Epithelial cell of prostate (primary cell): ENCODE measurements at regions not wholly inside any gene's neighbourhood (a gene's known extent, or its start where the extent isn't known, plus 50 kb on each side); places are given as distances from the start of the nearest gene placed in this dataset.
A peak's percentile ranks its signal among the peaks of the same experiment; 100 is the strongest.

Source experiments
- DNase-seq: peaks from one replicate; pipeline ENCODE4 v3.0.0-alpha.2; 2011; ENCODE audit warnings: low read depth, low spot score
- H3K27ac ChIP-seq: fragments of 450-650 bp; 2 replicates; pipeline ENCODE4 v1.5.1; 2017; ENCODE audit warnings: mild to moderate bottlenecking

DNA sequence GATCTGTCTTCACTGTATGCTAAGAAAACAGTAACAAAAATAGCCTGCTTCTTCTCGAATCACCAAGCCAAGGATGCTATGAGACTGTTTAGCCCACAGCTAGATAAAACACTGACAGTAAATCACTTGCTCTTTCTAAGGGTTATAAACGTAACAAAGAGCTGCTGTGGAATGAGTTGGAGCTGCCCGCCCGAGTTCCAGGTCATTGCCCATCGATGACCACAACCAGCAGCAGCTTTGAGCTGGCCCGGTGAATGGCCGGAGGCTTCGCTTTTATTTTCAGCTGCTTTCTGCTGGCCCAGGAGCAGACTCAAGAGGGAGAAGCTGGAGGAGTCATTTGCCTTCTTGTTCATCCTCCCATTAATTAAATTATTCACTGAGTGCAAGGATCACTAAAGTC, 82.2 kb upstream of the CDH4 start:
- DNase-seq, result no peak
- H3K27ac ChIP-seq, result no peak overlapping the region

DNA sequence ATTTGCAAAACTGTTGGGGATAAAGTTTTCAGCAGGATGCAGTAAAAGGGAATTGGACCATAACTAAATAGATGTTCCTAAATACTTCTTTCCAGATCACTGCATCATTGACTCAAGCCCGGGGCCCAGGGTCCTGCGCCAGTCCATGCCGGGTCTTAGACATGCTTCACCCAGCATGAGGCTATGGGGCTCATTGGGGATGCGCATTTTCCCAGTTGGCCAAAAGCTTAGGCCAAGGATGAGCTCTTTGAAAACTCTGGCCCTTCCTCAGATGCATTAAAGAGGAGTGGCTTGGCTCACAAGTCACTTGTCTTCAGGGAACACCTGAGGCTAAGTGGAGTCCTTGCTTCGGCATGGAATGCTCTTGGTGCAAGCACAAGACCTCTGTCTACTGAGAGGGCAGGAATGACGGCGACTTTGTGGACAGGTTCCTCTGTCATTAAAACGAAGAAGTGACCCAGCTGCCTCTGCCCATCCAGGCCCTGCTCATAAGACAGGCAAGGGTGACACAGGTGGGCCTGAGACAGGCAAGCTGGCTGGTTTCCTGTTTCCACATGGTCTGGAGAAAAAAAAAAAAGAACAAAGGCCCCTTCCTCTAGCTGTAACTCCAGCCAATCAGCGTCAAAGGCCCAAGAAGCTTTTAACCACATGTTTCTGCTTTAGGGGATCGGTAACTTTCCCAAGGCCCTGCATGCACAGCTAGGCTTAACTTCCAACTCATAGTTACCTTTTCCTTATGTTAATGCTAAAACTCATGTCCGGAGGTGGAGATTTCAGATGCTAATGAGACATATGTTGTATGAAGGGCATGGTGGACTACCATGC, 81.4 kb upstream of the CDH4 start:
- H3K27ac ChIP-seq, result no peak overlapping the region
- DNase-seq, result no peak

DNA sequence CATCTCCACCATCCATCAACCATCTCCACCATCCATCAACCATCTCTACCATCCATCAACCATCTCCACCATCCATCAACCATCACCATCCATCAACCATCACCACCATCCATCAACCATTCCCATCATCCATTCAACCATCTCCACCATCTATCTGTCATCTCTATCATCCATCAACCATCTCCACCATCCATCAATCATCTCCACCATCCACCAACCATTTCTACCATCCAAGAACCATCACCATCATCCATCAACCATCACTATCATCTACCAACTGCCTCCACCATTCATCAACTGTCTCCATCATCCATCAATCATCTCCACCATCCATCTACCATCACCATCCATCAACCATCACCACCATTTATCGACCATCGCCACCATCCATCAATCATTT, 78.8 kb upstream of the CDH4 start:
- DNase-seq, result no peak

DNA sequence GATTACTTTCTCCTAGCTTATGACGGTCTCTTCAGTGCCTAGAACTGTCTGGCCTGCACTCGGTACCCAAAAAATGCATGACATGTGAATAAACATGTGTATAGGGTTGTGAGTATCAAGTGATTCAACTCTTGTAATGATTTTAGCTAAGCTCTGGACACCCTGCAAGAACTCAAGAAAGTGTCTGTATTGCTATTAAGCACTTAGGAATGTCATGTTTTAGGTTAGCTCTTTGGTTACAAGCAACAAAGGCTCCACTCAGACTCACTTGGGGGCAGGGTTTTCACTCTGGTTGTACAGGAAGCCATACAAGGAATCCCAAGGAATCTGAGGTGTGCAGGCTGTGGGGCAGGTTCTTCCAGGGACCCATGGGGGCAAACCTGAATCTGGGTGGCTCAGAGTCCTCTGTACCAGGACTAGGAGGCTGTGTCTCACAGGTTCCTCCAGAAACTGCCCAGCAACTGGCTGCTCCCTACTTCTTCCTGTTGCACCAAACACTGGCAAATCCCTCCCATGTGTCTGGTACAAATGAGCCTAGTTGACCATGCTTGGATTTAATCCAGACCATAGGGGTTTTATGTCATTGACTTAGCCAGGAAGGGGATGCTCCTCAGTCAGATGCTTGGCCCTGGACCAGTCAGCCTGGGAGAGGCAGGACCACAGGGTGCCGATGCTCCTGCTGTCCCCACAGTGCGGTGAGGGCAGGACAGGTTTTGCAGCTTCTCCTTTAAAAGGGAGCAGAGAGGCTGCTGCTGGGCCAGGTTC, 77.9 kb upstream of the CDH4 start:
- no peak for DNase-seq
- no peak overlapping the region for H3K27ac ChIP-seq

More for the DNA sequence above, 78.8 kb upstream of the CDH4 start:
- no peak overlapping the region for H3K27ac ChIP-seq

DNA sequence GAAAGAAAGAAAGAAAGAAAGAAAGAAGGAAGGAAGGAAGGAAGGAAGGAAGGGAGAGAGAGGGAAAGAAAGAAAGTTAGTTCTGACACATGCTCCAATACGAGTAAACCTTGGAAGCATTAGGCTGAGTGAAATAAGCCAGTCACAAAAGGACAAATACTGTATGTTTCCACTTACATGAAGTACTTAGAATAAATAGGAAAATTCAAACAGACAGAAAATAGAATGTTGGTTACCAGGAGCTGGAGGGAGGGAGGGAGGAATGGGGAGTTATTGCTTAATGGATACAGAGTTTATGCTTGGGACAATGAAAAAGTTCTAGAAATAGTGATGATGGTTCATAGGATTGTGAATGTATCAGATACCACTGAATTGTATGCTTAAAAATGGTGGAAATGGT, 75.2 kb upstream of the CDH4 start:
- no peak overlapping the region for H3K27ac ChIP-seq
- no peak for DNase-seq

DNA sequence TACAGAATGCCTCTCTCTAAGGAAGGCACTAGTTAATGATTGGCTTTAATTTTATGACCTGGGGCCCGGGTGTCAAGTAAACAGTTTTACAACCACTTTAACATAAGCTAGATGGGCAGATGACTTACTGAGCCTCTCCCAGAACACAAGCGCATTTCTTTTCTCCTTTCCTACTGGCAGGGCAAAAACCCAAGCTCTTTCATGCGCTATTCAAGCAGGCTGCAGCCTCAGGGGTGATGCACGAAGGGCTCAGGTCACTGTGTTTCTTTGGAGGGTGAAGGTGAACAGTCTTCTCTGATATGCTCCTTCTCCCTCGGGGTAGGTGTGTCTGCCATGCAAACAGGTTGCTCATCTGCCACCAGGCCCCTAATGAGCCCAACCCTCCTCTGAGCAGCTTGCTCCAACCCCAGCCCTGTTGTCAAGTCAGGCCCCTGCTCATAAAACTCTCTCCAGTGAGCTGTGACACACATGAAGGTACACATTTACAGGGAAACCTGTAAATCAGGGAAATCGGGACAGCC, 73.5 kb upstream of the CDH4 start:
- DNase-seq, result no peak
- no peak overlapping the region for H3K27ac ChIP-seq

DNA sequence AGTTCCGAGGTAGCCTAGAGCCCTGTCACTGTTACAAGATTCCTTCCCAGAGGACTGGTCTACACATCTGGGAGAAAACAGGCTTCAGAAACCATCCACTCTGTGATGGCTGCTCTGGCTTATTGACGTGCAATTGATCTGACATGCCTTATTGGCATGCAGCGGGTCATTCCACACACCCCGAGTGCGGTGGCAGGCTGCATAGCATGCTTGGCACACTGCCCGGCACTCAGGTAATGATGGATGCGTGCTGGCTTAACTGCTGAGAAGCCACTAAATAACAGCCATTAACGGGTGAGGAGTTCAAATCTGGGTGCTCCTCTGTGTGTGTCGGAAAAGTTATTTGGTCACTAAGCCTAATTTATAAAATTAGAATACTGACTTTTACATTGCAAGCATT, 67.9 kb upstream of the CDH4 start:
- DNase-seq, result no peak
- no peak overlapping the region for H3K27ac ChIP-seq

DNA sequence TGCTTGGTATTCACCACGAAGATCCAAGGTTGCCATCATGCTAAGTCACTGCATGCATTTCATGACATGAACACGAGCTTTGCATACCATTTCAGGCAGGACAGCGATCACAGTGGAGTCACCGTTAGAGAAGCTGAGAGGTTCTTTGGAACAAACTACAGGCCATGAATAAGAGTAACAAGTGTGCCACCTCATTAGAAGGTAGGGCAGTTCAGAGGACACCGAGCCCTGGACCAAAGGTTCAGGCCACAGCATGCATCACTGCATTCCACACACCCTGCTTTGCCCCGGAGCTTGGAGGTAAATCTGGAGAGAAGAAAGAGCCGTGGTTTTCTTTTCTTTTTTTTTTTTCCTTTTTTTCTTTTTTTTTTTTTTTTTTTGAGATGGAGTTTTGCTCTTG, 66.9 kb upstream of the CDH4 start:
- no peak for DNase-seq
- H3K27ac ChIP-seq, result peak overlapping the region; percentile 85

DNA sequence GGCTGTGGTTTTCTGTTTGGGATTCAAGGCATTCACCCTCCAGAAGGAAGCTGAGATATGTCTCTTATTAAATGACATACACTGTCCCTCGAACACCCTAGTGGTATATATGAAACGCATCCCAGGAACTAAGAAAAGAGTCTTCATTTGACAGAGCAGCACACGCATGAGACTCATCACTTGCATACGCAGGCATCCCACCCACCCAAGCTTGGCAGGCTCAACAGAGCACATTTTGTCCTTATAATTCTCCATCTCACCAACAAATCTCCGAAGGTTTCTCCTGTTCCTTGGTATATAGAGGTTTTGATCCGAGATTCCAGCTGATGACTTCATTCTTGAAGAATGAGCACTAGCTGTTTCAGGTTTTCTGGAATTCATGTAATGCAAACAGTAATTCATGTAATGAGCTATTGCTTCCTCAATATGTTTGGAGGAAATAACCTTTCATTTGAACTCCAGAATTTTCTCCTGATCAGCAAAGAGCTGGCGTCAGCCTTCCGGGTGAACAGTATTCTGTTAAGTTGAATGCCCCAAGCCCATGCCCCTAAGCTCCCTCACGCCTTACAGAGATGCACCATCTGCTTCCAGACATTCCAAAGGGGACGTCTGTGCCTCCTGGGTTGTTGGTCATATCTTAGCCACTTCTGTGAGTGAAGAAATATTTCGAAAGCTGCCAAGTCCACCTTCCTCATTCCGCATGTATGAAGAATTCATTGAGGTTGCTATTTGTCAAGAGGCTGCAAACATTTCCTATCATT, 66.0 kb upstream of the CDH4 start:
- peak overlapping the region; percentile 85 for H3K27ac ChIP-seq
- DNase-seq, result peak; percentile 53

DNA sequence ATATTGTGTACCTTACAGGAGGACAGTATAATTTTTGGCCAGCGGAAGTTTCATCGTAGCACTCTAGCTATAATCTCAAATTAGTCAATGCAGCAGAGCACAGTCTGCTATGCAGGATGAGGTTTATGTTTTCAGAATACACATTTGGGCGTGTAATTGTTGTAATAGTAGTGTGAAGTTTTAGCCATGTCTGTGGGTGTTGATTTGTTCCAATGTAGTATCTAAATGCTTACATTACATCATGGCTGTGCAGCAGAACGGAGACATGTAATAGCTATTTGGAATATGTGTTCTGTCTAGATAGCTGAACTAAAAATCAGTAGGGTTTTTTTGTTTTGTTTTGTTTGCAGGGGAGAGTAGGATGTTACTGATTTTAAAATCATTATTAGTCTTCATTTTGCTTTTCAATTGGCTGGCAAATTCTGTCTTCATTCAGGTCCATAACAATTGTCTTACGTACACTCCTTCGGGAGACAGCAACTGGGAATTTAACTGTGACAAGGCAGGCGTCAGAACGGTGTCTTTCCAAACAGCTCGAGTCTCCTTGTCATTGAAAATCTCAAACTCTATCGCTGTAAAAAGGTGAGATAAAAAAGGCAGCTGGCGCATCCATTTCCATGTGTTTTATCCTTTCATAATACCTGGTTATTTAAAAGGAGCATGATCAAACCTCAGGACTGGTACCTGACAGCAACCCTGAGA, 65.1 kb upstream of the CDH4 start:
- peak overlapping the region; percentile 85 for H3K27ac ChIP-seq

DNA sequence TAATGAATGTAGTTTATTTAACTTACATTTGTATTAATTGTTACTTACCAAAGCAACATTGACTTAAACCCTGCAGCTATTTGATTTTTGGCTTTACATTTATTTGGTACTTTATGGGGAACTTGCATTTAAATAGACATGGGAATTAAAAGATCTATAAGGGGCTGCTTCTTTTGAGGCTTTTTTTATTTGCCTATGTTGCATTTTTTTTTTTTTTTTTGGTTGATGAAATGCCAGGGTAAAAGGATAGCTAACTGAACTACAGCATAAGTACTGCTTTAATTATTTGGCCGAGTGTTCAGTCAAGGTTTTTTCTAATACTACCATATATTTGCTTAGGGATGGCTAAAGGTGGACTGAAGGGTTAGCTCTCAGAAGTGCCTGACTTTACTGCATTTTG, 62.5 kb upstream of the CDH4 start:
- DNase-seq, result no peak
- H3K27ac ChIP-seq, result no peak overlapping the region

More for the DNA sequence above, 65.1 kb upstream of the CDH4 start:
- no peak for DNase-seq

DNA sequence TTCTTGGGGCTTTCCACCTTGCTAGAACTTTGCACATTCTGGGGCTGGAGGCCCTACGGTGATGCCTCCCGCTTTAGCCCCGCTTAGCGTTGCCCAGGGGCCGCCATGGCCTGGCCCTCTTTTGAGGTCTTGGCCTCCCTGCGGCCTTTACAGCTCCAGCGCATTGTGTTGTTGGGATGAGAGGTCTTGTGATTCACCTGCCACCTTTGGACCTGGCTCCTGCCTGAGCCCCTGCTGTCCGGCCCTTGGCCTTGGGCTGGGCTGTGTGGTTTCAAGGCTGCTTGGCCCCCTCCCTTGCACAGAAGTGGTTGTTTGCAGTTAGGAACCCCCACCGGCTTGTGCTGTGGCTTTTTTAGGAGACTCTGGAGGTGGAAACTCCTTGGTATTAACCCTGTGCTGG, 61.0 kb upstream of the CDH4 start:
- no peak overlapping the region for H3K27ac ChIP-seq
- DNase-seq, result no peak

DNA sequence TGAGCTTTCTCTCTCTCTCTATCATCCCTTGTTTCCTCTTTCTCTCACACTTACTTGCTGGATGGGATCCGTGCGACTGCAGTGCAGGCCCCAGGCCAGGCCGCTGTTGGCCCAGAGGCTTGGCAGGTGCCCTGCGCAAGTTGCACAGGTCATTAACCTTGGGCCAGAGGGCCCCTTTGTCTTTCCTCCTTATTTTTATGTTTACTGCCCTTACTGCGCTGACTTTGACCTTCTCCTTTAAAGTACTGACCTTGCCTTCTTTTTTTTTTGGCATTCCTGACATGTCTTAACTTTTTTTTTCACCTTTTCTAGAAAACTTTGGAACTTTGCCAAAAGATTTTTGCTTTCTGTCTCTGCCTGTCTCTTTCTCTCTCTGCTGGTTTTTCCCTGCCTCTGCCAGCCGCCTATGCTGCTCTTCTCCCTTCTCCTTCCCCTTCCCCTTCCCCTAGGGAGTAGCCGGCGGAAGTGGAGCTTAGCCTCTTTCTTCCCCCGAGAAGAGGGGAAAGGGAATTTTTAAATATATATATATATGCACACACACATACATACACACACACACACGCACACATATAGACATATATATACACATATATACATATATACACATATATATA, 59.6 kb upstream of the CDH4 start:
- no peak overlapping the region for H3K27ac ChIP-seq
- no peak for DNase-seq

DNA sequence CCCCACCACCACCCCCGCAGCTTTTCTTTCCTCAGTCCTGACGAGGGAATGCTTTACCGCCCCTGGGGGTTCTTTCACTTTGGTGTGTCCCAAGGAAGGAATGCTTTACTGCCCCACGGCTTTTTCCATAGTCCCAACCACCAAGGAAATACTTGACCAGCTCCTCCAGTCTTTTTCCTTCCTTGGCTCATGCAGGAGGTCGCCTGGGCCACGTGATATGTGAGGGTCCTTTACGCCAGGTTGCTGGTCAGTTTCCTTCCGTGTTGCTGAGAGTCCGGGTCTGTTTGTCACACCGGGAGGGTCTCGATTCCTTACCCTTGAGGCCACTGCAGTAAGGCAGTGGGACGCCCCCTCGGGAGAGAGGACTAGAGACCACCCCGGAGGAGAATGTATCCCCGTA, 58.9 kb upstream of the CDH4 start:
- DNase-seq, result no peak

More for the DNA sequence above, 58.9 kb upstream of the CDH4 start:
- H3K27ac ChIP-seq, result no peak overlapping the region
